Heart left ventricle (tissue), 16 donors: ENCODE measurements at regions not wholly inside any gene's neighbourhood (a gene's known extent, or its start where the extent isn't known, plus 50 kb on each side); places are given as distances from the start of the nearest gene placed in this dataset.

Experiments used
- ATAC-seq, 4 donors: fragments of 200-7000 bp; cut with Tn5 transposase; one replicate each; pipeline ENCODE4 v1.9.1; 2020 to 2022; ENCODE audit warnings: moderate library complexity in 4 of 4, mild to moderate bottlenecking in 3 of 4, moderate number of reproducible peaks in 1 of 4
- DNase-seq, 5 donors: peaks; one replicate each; pipeline ENCODE4 v3.0.0-alpha.2; 2020
- H3K27ac ChIP-seq, 12 donors: fragments of 200-600 bp; sonication (generic) in 4 of 12; one replicate each; pipeline versions ENCODE4 v1.5.0 to v1.8.0; 2016 to 2022; ENCODE audit warnings: mild to moderate bottlenecking in 2 of 12
- H3K27me3 ChIP-seq, 9 donors: fragments of 200-600 bp; sonication (generic) in 2 of 9; one replicate each; pipeline versions ENCODE4 v1.5.1 to v1.8.0; 2016 to 2022; ENCODE audit warnings: mild to moderate bottlenecking in 3 of 9
- H3K36me3 ChIP-seq, 9 donors: fragments of 200-600 bp; sonication (generic) in 2 of 9; one replicate each; pipeline versions ENCODE4 v1.5.0 to v1.8.0; 2018 to 2022; ENCODE audit warnings: mild to moderate bottlenecking in 2 of 9
- H3K4me1 ChIP-seq, 12 donors: fragments of 200-600 bp; sonication (generic) in 4 of 12; one replicate each; pipeline versions ENCODE4 v1.5.0 to v1.8.0; 2016 to 2022; ENCODE audit warnings: mild to moderate bottlenecking in 3 of 12
- H3K4me3 ChIP-seq, 12 donors: fragments of 200-600 bp; sonication (generic) in 4 of 12; one replicate each; pipeline versions ENCODE4 v1.5.0 to v1.8.0; 2017 to 2022; ENCODE audit warnings: mild to moderate bottlenecking in 9 of 12, moderate library complexity in 4 of 12
- H3K9me3 ChIP-seq, 12 donors: fragments of 200-600 bp; sonication (generic) in 4 of 12; one replicate each; pipeline versions ENCODE4 v1.5.0 to v1.8.0; 2016 to 2022; ENCODE audit warnings: mild to moderate bottlenecking in 1 of 12
- POLR2A ChIP-seq, 2 donors: fragments of 450-650 bp; IDR thresholded peaks; one replicate each; pipeline ENCODE4 v1.6.1; 2017; ENCODE audit warnings: antibody characterized with exemption in 2 of 2, mild to moderate bottlenecking in 2 of 2, moderate library complexity in 2 of 2
- WGBS, 4 donors: extraction: QIAGEN DNeasy Blood & Tissue Kit in 2 of 4; methylation state at CpG; one replicate each; pipeline versions ENCODE4 v1.1.5 to v1.1.7; 2013 to 2018; 5-methylcytosine and 5-hydroxymethylcytosine counted together
- intact Hi-C, 10 donors: fragments of 100-400 bp; cut with DNase I; formaldehyde crosslinking; loops; one replicate each; pipeline versions ENCODE4 v1.11.1 to v1.14.2; 2022
- TF ChIP-seq, protein P1 (sequence below), 12 donors: fragments of 200-600 bp; sonication (generic) in 4 of 12; IDR thresholded peaks; one replicate each; pipeline versions ENCODE4 v1.5.0 to v1.8.0; 2018 to 2022; ENCODE audit warnings: antibody characterized with exemption in 12 of 12, mild to moderate bottlenecking in 5 of 12
- donor health status: ischemic (EF 13 %, LVEDD 7.1; RV severe dilation, severe dysfunction).
- donor health status: healthy with polysubstance abuse.
- donor health status: DM: no; HTN: yes; CAD: no.
- donor health status: DM: no; HTN: no; CAD: no.
- donor health status: ischemic (EF 25% LVEDD 6.9; RV normal size, moderate dysfunction).
- donor health status: ischemic (EF 25% LVEDD 5.7; RV mildly dilated, moderate dysfunction).
- donor health status: healthy.
- donor health status: DM: yes; HTN: yes; CAD: no.
- donor health status: ischemic (EF 35%, LVEDD 5.7; RV mildly dilated, moderate dysfunction).
- donor health status: nonischemic (EF 11% LVEDD 7.7; RV severe dilation, severe dysfunction).
- donor health status: DM: yes; HTN: yes; CAD: no.
- donor health status: PGD.
- donor health status: ischemic (EF 29% LVEDD 5.4; RV normal size, mild dysfunction).
- donor health status: nonischemic (EF 23%, LVEDD 6.1; RV moderate dilation, normal function).

DNA sequence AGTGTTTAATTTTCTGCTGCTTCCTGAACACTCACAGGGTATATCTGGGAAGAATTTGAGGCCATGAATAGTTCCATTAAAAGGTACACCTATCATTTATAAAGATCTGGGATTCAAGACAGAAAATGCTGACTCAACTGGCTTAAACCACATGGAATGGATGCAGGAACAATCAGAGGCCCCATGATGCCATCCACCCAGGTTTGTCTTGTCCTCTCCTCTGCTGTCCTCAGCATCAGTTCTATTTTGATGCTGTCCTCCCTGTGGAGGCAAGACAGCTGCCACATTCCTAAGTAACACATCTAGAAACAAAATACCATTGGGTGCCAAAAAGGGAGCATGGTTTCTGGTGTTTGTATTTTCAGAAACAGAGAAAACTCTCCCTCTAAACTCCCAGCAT is 143.4 kb downstream of the ELOVL4 start:
- ATAC-seq (no peak), DNase-seq (no peak)
- H3K9me3 ChIP-seq: no peaks in the 10 kb centered on the region
- H3K4me1 ChIP-seq: no peaks in the 10 kb centered on the region
- intact Hi-C loops: no loop called here
- no peak overlapping the region for H3K4me3 ChIP-seq
- no peak overlapping the region for H3K27ac ChIP-seq
- peaks cover 0 to 4% (median 0%) of the 10 kb centered on the region in 9 donors for H3K27me3 ChIP-seq
- TF ChIP-seq, protein P1, sequence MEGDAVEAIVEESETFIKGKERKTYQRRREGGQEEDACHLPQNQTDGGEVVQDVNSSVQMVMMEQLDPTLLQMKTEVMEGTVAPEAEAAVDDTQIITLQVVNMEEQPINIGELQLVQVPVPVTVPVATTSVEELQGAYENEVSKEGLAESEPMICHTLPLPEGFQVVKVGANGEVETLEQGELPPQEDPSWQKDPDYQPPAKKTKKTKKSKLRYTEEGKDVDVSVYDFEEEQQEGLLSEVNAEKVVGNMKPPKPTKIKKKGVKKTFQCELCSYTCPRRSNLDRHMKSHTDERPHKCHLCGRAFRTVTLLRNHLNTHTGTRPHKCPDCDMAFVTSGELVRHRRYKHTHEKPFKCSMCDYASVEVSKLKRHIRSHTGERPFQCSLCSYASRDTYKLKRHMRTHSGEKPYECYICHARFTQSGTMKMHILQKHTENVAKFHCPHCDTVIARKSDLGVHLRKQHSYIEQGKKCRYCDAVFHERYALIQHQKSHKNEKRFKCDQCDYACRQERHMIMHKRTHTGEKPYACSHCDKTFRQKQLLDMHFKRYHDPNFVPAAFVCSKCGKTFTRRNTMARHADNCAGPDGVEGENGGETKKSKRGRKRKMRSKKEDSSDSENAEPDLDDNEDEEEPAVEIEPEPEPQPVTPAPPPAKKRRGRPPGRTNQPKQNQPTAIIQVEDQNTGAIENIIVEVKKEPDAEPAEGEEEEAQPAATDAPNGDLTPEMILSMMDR (IDR thresholded peaks at IDR 0.05): no peak
- no peak for TF ChIP-seq POLR2A (IDR thresholded peaks at IDR 0.05)
- H3K36me3 ChIP-seq: no peaks in the 10 kb centered on the region

DNA sequence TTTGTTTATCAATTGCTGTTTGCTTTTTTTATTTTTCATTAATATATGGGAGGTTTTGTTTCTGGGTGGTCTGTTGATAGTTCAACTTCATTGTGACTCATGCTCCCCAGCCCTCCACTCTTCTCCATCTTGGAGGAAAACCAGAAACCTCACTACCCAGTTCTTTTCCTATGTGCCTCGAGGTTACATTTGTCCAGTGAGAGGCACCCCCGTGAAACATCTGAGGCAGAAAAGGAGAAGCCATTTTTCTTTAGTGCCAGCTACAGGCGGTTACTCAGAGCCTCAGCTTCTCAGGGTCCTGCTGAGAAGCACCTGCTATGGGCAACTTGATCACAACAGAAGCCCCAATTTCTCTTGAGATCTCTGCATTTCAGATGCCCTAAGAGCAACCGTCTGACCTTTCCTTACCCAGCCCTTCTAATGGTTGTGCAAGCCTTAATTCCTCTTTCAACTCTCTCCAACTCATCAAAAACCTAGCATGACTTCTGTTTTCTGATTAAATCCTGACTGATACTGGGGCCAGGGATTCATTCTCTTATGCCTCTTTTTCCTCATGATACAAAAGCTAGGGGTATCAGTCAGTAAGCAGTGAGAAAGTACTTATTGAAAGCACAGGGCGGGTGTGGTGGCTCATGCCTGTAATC is 144.6 kb downstream of the ELOVL4 start:
- Histone ChIP-seq H3K4me3 (no peak overlapping the region), H3K4me1 (no peaks in the 10 kb centered on the region), H3K9me3 (no peaks in the 10 kb centered on the region), H3K27ac (no peak overlapping the region), H3K27me3 (peaks cover 0 to 4% (median 0%) of the 10 kb centered on the region in 9 donors), H3K36me3 (no peaks in the 10 kb centered on the region)
- TF ChIP-seq, protein P1 (IDR thresholded peaks at IDR 0.05): no peak
- TF ChIP-seq POLR2A (IDR thresholded peaks at IDR 0.05): no peak
- WGBS, 4 donors: 64 to 79% (median 71%) methylated on average over 4 to 5 of the region's 5 CpGs
- DNase-seq: no peak
- intact Hi-C loops: no loop called here
- ATAC-seq: no peak

GRCh38 chr6:79801362-79801761 is 146.0 kb downstream of the ELOVL4 start:
- intact Hi-C loops: no loop called here
- H3K4me1 ChIP-seq: no peaks in the 10 kb centered on the region
- TF ChIP-seq, protein P1 (IDR thresholded peaks at IDR 0.05): no peak
- TF ChIP-seq POLR2A (IDR thresholded peaks at IDR 0.05): no peak
- no peaks in the 10 kb centered on the region for H3K9me3 ChIP-seq
- H3K36me3 ChIP-seq: no peaks in the 10 kb centered on the region
- DNase-seq (no peak), ATAC-seq (no peak)
- H3K4me3 ChIP-seq: no peak overlapping the region
- peaks cover 0 to 4% (median 0%) of the 10 kb centered on the region in 9 donors for H3K27me3 ChIP-seq
- no peak overlapping the region for H3K27ac ChIP-seq

GRCh38 chr6:79798841-79799240 is 148.5 kb downstream of the ELOVL4 start:
- 51 to 67% (median 61%) methylated on average over 2 of the region's 2 CpGs for WGBS, 4 donors
- no peak overlapping the region for H3K4me3 ChIP-seq
- peaks cover 0 to 4% (median 0%) of the 10 kb centered on the region in 9 donors for H3K27me3 ChIP-seq
- H3K36me3 ChIP-seq: no peaks in the 10 kb centered on the region
- no peak for TF ChIP-seq POLR2A (IDR thresholded peaks at IDR 0.05)
- TF ChIP-seq, protein P1 (IDR thresholded peaks at IDR 0.05): no peak
- intact Hi-C loops: loop anchor here in 1 of 10 donors (10.0 kb wide), 1 partner anchor 224 kb away; no protein-coding TSS in a partner anchor
- ATAC-seq: no peak
- H3K9me3 ChIP-seq: no peaks in the 10 kb centered on the region
- no peak for DNase-seq
- H3K27ac ChIP-seq: no peak overlapping the region
- no peaks in the 10 kb centered on the region for H3K4me1 ChIP-seq
